IPS-15b (cell line): ENCODE measurements at regions not wholly inside any gene's neighbourhood (a gene's known extent, or its start where the extent isn't known, plus 50 kb on each side); places are given as distances from the start of the nearest gene placed in this dataset.

ENCODE experiments used
- H3K27me3 ChIP-seq: one replicate; pipeline ENCODE4 v1.6.1; 2013; ENCODE audit warnings: low read length; ENCODE audit not compliant: control insufficient read depth, insufficient read depth
- H3K36me3 ChIP-seq: one replicate; pipeline ENCODE4 v1.6.1; 2013; ENCODE audit warnings: low read length; ENCODE audit not compliant: control insufficient read depth, insufficient read depth
- H3K4me1 ChIP-seq: one replicate; pipeline ENCODE4 v1.6.1; 2013; ENCODE audit warnings: mild to moderate bottlenecking, low read length; ENCODE audit not compliant: control insufficient read depth, insufficient read depth
- H3K4me3 ChIP-seq: one replicate; pipeline ENCODE4 v1.5.1; 2013; ENCODE audit warnings: low read depth, low read length
- H3K9ac ChIP-seq: one replicate; pipeline ENCODE4 v1.6.1; 2013; ENCODE audit warnings: low read depth, mild to moderate bottlenecking, low read length
- H3K9me3 ChIP-seq: one replicate; pipeline ENCODE4 v1.6.1; 2013; ENCODE audit warnings: mild to moderate bottlenecking, low read length; ENCODE audit not compliant: control insufficient read depth, insufficient read depth

GRCh38 chr12:41799671-41800070 lies 345.0 kb downstream of the GXYLT1 start:
- no peak overlapping the region for H3K4me3 ChIP-seq

GRCh38 chr12:41795910-41796309 lies 348.8 kb downstream of the GXYLT1 start:
- no peaks in the 10 kb centered on the region for H3K36me3 ChIP-seq
- no peaks in the 10 kb centered on the region for H3K9me3 ChIP-seq
- no peak overlapping the region for H3K9ac ChIP-seq
- no peak overlapping the region for H3K4me3 ChIP-seq
- no peaks in the 10 kb centered on the region for H3K27me3 ChIP-seq
- no peaks in the 10 kb centered on the region for H3K4me1 ChIP-seq

More at GRCh38 chr12:41799671-41800070, 345.0 kb downstream of the GXYLT1 start:
- no peaks in the 10 kb centered on the region for H3K27me3 ChIP-seq
- H3K36me3 ChIP-seq: no peaks in the 10 kb centered on the region
- no peaks in the 10 kb centered on the region for H3K4me1 ChIP-seq
- H3K9ac ChIP-seq: no peak overlapping the region
- no peaks in the 10 kb centered on the region for H3K9me3 ChIP-seq

GRCh38 chr12:41795051-41795600 lies 349.5 kb downstream of the GXYLT1 start:
- Histone ChIP-seq H3K4me3 (no peak overlapping the region), H3K9ac (no peak overlapping the region), H3K36me3 (no peaks in the 10 kb centered on the region), H3K27me3 (no peaks in the 10 kb centered on the region), H3K9me3 (no peaks in the 10 kb centered on the region), H3K4me1 (no peaks in the 10 kb centered on the region)

GRCh38 chr12:41794336-41794735 lies 350.3 kb downstream of the GXYLT1 start:
- Histone ChIP-seq H3K4me3 (no peak overlapping the region), H3K9me3 (no peaks in the 10 kb centered on the region)

GRCh38 chr12:41784957-41785356 lies 359.7 kb downstream of the GXYLT1 start:
- Histone ChIP-seq H3K4me3 (no peak overlapping the region), H3K9ac (no peak overlapping the region), H3K36me3 (no peaks in the 10 kb centered on the region), H3K27me3 (no peaks in the 10 kb centered on the region), H3K4me1 (no peaks in the 10 kb centered on the region), H3K9me3 (no peaks in the 10 kb centered on the region)

More at GRCh38 chr12:41794336-41794735, 350.3 kb downstream of the GXYLT1 start:
- Histone ChIP-seq H3K4me1 (no peaks in the 10 kb centered on the region), H3K9ac (no peak overlapping the region), H3K36me3 (no peaks in the 10 kb centered on the region), H3K27me3 (no peaks in the 10 kb centered on the region)

- Histone ChIP-seq H3K27me3 (no peaks in the 10 kb centered on the region), H3K4me3 (no peak overlapping the region), H3K9ac (no peak overlapping the region), H3K36me3 (no peaks in the 10 kb centered on the region), H3K4me1 (no peaks in the 10 kb centered on the region), H3K9me3 (no peaks in the 10 kb centered on the region)
Measured at GRCh38 chr12:41778934-41779333, 365.7 kb downstream of the GXYLT1 start.

- Histone ChIP-seq H3K27me3 (no peaks in the 10 kb centered on the region), H3K4me3 (no peak overlapping the region), H3K4me1 (no peaks in the 10 kb centered on the region), H3K9me3 (no peaks in the 10 kb centered on the region), H3K36me3 (no peaks in the 10 kb centered on the region), H3K9ac (no peak overlapping the region)
Measured at GRCh38 chr12:41777064-41777790, 367.4 kb downstream of the GXYLT1 start.

GRCh38 chr12:41772478-41772877 lies 372.2 kb downstream of the GXYLT1 start:
- H3K4me3 ChIP-seq: no peak overlapping the region
- H3K9me3 ChIP-seq: no peaks in the 10 kb centered on the region
- H3K27me3 ChIP-seq: no peaks in the 10 kb centered on the region
- H3K36me3 ChIP-seq: no peaks in the 10 kb centered on the region
- H3K4me1 ChIP-seq: no peaks in the 10 kb centered on the region
- no peak overlapping the region for H3K9ac ChIP-seq

- Histone ChIP-seq H3K4me1 (no peaks in the 10 kb centered on the region), H3K36me3 (no peaks in the 10 kb centered on the region), H3K9ac (no peak overlapping the region), H3K9me3 (no peaks in the 10 kb centered on the region), H3K27me3 (no peaks in the 10 kb centered on the region), H3K4me3 (no peak overlapping the region)
Measured at GRCh38 chr12:41769810-41770209, 374.9 kb downstream of the GXYLT1 start.

GRCh38 chr12:41768456-41768855 lies 376.2 kb downstream of the GXYLT1 start:
- Histone ChIP-seq H3K9ac (no peak overlapping the region), H3K4me3 (no peak overlapping the region), H3K9me3 (no peaks in the 10 kb centered on the region), H3K4me1 (no peaks in the 10 kb centered on the region), H3K36me3 (no peaks in the 10 kb centered on the region), H3K27me3 (no peaks in the 10 kb centered on the region)

- H3K36me3 ChIP-seq: no peaks in the 10 kb centered on the region
- no peaks in the 10 kb centered on the region for H3K4me1 ChIP-seq
- no peaks in the 10 kb centered on the region for H3K27me3 ChIP-seq
- no peak overlapping the region for H3K4me3 ChIP-seq
- no peaks in the 10 kb centered on the region for H3K9me3 ChIP-seq
- H3K9ac ChIP-seq: no peak overlapping the region
Measured at GRCh38 chr12:41762691-41763090, 382.0 kb downstream of the GXYLT1 start.

GRCh38 chr12:41745593-41745992 lies 399.1 kb downstream of the GXYLT1 start:
- no peaks in the 10 kb centered on the region for H3K9me3 ChIP-seq
- H3K27me3 ChIP-seq: no peaks in the 10 kb centered on the region
- H3K36me3 ChIP-seq: no peaks in the 10 kb centered on the region
- no peaks in the 10 kb centered on the region for H3K4me1 ChIP-seq
- H3K9ac ChIP-seq: no peak overlapping the region
- H3K4me3 ChIP-seq: no peak overlapping the region
